ENCODE measurements at regions not wholly inside any gene's neighbourhood (a gene's known extent, or its start where the extent isn't known, plus 50 kb on each side); places are given as distances from the start of the nearest gene placed in this dataset.

- no peak for DNase-seq (ENCODE audit: low spot score)
- H3K27ac ChIP-seq = no peak overlapping the region
- no peaks in the 10 kb centered on the region for H3K36me3 ChIP-seq
- H3K4me3 ChIP-seq = no peak overlapping the region
- H3K27me3 ChIP-seq = no peaks in the 10 kb centered on the region
- TF ChIP-seq CTCF (IDR thresholded peaks at IDR 0.05) = no peak
- no peaks in the 10 kb centered on the region for H3K4me1 ChIP-seq
- H3K9me3 ChIP-seq = no peaks in the 10 kb centered on the region
Observed at GRCh38 chr5:160488394-160489325, 67.0 kb downstream of the PTTG1 start.

DNA sequence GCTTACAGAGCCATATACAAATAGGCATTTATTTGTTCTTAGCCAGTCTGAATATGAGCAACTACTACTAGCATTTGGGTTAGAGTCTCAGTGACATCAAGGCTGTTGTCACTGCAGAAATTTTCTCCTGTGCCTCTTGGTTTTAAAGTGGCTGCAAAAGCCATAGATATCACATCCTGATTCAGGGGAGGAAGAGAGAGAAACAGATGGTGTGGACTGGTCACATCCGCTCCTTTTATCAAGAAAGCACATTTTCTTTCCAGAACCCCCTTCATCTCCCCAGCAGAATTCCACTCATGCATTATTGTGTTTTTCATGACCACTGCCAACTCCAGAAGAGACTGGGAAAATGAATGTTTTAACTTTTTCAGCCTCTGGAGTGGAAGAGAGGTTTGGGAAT, 69.8 kb downstream of the PTTG1 start:
- no peaks in the 10 kb centered on the region for H3K36me3 ChIP-seq
- no peak for TF ChIP-seq CTCF (IDR thresholded peaks at IDR 0.05)
- no peaks in the 10 kb centered on the region for H3K4me1 ChIP-seq
- no peaks in the 10 kb centered on the region for H3K27me3 ChIP-seq
- no peak for DNase-seq (ENCODE audit: low spot score)
- no peak overlapping the region for H3K27ac ChIP-seq
- no peaks in the 10 kb centered on the region for H3K9me3 ChIP-seq
- no peak overlapping the region for H3K4me3 ChIP-seq

GRCh38 chr5:160492565-160492964, 70.9 kb downstream of the PTTG1 start:
- H3K9me3 ChIP-seq = no peaks in the 10 kb centered on the region
- no peaks in the 10 kb centered on the region for H3K27me3 ChIP-seq
- H3K36me3 ChIP-seq = no peaks in the 10 kb centered on the region
- TF ChIP-seq CTCF (IDR thresholded peaks at IDR 0.05) = no peak
- DNase-seq (ENCODE audit: low spot score) = no peak
- H3K4me1 ChIP-seq = no peaks in the 10 kb centered on the region
- H3K27ac ChIP-seq = no peak overlapping the region
- no peak overlapping the region for H3K4me3 ChIP-seq

- no peak for TF ChIP-seq CTCF (IDR thresholded peaks at IDR 0.05)
- Histone ChIP-seq H3K9me3 (no peaks in the 10 kb centered on the region), H3K27me3 (no peaks in the 10 kb centered on the region), H3K27ac (no peak overlapping the region), H3K4me3 (no peak overlapping the region), H3K4me1 (no peaks in the 10 kb centered on the region), H3K36me3 (no peaks in the 10 kb centered on the region)
- DNase-seq (ENCODE audit: low spot score) = no peak
Observed at GRCh38 chr5:160493806-160494338, 72.2 kb downstream of the PTTG1 start.

DNA sequence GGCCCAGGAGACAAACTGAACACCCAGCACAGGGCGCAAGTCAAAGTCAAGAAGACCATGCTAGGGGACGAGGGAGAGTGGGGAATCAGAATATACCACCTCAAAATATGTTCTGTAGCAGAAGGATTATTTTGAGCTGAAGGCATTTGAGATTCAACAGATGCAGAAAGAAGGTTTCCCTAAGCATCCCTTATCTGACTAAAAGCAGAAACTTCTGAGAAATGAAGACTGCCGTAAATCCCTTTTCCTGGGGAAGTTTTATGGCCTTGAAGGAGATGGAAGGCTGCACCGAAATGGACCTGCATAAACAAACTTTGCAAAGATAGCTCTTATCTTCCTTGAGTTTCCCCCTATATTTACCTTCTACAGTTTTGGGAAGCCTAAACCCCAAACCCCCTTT, 72.8 kb downstream of the PTTG1 start:
- Histone ChIP-seq H3K4me3 (no peak overlapping the region), H3K27me3 (no peaks in the 10 kb centered on the region), H3K9me3 (no peaks in the 10 kb centered on the region), H3K27ac (no peak overlapping the region), H3K4me1 (no peaks in the 10 kb centered on the region), H3K36me3 (no peaks in the 10 kb centered on the region)
- no peak for DNase-seq (ENCODE audit: low spot score)
- TF ChIP-seq CTCF (IDR thresholded peaks at IDR 0.05) = no peak
